ENCODE measurements at regions not wholly inside any gene's neighbourhood (a gene's known extent, or its start where the extent isn't known, plus 50 kb on each side); places are given as distances from the start of the nearest gene placed in this dataset.

DNA sequence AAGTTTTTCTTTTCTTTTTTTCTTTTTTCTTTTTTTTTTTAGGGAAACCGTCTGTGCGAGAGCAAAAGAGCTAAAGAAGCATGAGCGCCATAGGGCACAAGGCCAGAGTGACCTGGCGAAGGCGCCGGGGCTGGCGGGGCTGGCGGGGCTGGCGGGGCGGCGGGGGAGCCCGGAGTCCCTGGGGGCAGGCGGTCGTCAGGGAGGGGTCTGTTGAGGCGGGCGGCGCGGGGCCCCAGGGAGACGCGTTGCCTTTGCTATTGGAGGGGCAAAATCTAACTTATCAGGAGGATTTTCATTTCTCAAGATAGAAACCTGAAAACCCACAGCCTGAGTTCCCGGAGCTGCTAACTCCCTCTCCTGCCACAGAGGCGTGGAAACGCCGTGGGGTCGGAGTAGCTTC lies 135.6 kb upstream of the SMAD1 start:
- Histone ChIP-seq H3K9ac (ENCODE audit: low read depth, low read length) (no peak overlapping the region), H3K4me2 (ENCODE audit: low read length) (no peak overlapping the region)

DNA sequence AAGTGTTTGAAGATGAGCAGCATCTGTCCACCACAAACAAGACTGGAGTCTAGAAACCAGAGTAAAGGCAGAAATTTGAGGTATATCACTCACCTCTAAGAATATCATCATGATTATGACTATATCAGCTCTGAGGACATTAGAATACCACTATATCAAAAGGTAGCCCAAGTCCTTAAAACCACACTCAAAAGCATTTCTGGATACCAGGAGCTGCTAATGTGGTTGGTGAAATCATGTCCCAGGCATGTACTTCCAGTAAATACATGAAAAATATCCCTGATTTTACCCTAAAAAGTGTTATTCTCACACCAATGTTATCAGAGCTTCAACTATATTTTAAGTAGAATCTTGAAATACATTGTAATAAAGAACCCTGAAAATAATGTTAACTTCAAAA lies 136.3 kb upstream of the SMAD1 start:
- no peak overlapping the region for H3K9ac ChIP-seq (ENCODE audit: low read depth, low read length)
- no peak overlapping the region for H3K4me3 ChIP-seq (ENCODE audit: low read length)
- no peaks in the 10 kb centered on the region for H3K4me1 ChIP-seq (ENCODE audit: control insufficient read depth, insufficient read depth, low read length)
- no peaks in the 10 kb centered on the region for H3K9me3 ChIP-seq (replicated peaks; ENCODE audit: low read length)
- H3K27me3 ChIP-seq (ENCODE audit: control insufficient read depth, insufficient read depth, low read length) = no peaks in the 10 kb centered on the region
- H3K36me3 ChIP-seq (ENCODE audit: insufficient read depth, low read length) = no peaks in the 10 kb centered on the region
- H3K4me2 ChIP-seq (ENCODE audit: low read length) = no peak overlapping the region

More for the DNA sequence above, 135.6 kb upstream of the SMAD1 start:
- Histone ChIP-seq H3K9me3 (replicated peaks; ENCODE audit: low read length) (no peaks in the 10 kb centered on the region), H3K4me3 (ENCODE audit: low read length) (no peak overlapping the region), H3K36me3 (ENCODE audit: insufficient read depth, low read length) (no peaks in the 10 kb centered on the region), H3K4me1 (ENCODE audit: control insufficient read depth, insufficient read depth, low read length) (no peaks in the 10 kb centered on the region), H3K27me3 (ENCODE audit: control insufficient read depth, insufficient read depth, low read length) (no peaks in the 10 kb centered on the region)

DNA sequence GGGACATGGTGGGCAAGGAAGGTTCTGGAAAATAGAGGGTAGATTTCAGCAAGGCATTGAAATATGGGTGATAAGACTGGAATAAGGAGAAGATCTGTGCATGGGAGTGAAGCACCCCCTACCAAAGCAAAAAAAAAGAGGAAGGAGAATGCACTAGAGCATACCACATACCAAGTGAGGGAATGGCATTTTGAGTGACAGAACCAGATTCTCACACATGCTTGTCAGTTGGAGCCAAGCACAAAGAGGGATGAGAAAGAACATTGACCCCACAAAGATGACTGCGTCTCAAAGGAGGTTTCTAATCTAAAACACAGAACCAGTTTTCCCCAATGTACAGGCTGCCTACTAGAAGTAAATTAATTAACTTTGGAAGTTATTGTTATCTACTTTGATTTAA lies 140.3 kb upstream of the SMAD1 start:
- no peaks in the 10 kb centered on the region for H3K9me3 ChIP-seq (replicated peaks; ENCODE audit: low read length)
- no peak overlapping the region for H3K4me3 ChIP-seq (ENCODE audit: low read length)
- no peaks in the 10 kb centered on the region for H3K4me1 ChIP-seq (ENCODE audit: control insufficient read depth, insufficient read depth, low read length)
- H3K36me3 ChIP-seq (ENCODE audit: insufficient read depth, low read length) = no peaks in the 10 kb centered on the region
- H3K27me3 ChIP-seq (ENCODE audit: control insufficient read depth, insufficient read depth, low read length) = no peaks in the 10 kb centered on the region
- no peak overlapping the region for H3K4me2 ChIP-seq (ENCODE audit: low read length)
- no peak overlapping the region for H3K9ac ChIP-seq (ENCODE audit: low read depth, low read length)

DNA sequence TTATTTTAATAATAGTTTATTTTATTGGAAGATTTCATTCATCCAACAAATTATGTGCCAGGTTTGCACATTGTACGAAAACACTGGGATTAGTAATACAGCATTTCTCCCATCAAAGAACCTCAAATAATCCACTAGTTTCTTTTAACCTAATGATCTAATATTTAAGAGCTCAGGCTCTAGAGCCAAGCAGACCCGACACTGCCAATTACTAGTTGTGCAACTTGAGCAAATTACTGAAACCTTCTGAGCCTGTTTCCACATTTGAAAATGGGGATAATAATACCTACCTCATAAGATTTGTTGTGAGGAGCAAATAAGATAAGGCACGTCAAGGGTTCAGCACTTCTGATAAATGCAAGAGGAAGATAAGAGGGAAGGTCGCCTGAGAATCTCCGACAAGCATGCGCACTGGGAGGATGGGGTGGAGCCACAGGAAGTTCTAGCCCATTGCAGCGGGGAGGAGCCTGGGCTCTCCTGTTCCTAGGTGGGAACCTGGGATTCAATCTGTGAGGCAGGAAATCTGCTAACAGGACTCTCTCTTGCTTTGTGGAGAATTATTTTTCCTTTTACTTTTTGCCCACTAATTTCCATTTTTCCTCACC lies 141.5 kb upstream of the SMAD1 start:
- no peaks in the 10 kb centered on the region for H3K9me3 ChIP-seq (replicated peaks; ENCODE audit: low read length)
- H3K9ac ChIP-seq (ENCODE audit: low read depth, low read length) = no peak overlapping the region
- H3K4me1 ChIP-seq (ENCODE audit: control insufficient read depth, insufficient read depth, low read length) = no peaks in the 10 kb centered on the region

DNA sequence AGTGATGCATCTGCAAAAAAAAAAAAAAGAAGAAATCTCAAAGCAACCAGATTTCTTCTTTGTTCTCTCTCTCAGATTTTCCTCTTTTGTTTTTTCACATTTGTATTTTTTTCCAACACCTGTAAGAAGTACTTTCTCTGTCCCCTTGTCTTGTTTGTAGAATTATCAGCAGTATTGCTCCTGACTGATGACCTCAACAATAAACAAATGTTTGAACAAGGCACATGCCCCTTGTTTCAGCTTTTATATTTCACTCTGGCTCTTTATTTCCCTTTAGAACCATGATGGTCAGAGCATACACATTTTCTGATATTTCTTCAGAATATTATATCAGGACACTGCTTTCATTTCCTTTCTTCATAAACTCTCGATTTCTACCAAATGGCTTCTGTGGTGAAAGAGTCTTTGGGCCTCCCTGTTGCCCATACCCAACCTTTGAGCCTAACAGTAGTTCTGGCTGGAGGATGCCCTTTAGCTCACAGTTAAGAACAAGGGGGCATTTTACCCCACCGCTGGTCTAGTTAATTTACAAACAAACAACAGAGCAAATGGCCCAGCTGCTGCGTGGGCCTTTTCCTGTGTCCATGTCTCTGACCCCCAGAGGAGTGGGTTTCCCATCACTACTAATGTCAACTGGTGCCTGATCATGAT lies 142.5 kb upstream of the SMAD1 start:
- Histone ChIP-seq H3K9me3 (replicated peaks; ENCODE audit: low read length) (no peaks in the 10 kb centered on the region), H3K4me1 (ENCODE audit: control insufficient read depth, insufficient read depth, low read length) (no peaks in the 10 kb centered on the region), H3K27me3 (ENCODE audit: control insufficient read depth, insufficient read depth, low read length) (no peaks in the 10 kb centered on the region), H3K36me3 (ENCODE audit: insufficient read depth, low read length) (no peaks in the 10 kb centered on the region), H3K4me3 (ENCODE audit: low read length) (no peak overlapping the region), H3K4me2 (ENCODE audit: low read length) (no peak overlapping the region), H3K9ac (ENCODE audit: low read depth, low read length) (no peak overlapping the region)

More for the DNA sequence above, 141.5 kb upstream of the SMAD1 start:
- no peak overlapping the region for H3K4me2 ChIP-seq (ENCODE audit: low read length)
- no peak overlapping the region for H3K4me3 ChIP-seq (ENCODE audit: low read length)
- no peaks in the 10 kb centered on the region for H3K27me3 ChIP-seq (ENCODE audit: control insufficient read depth, insufficient read depth, low read length)
- no peaks in the 10 kb centered on the region for H3K36me3 ChIP-seq (ENCODE audit: insufficient read depth, low read length)

DNA sequence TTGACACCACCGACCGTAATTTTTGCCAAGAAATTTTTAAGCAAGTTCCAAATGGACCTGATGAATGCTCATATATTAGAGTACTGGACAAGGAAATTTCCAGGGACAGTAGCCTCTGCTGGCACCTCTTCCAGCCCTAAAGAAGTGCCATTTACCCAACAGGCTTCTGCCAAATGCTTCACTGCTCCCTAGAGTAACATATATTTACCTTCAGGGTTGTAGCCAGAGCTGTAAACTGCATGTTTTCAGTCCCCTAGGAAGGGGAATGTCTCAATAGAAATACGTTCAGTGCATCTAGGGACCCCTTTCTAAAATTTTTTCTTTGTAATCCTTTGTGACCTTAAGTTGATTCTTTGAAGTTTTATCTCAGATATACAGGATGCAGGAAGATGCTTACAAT lies 143.1 kb upstream of the SMAD1 start:
- no peak overlapping the region for H3K4me3 ChIP-seq (ENCODE audit: low read length)
- no peak overlapping the region for H3K4me2 ChIP-seq (ENCODE audit: low read length)
- H3K36me3 ChIP-seq (ENCODE audit: insufficient read depth, low read length) = no peaks in the 10 kb centered on the region
- no peaks in the 10 kb centered on the region for H3K27me3 ChIP-seq (ENCODE audit: control insufficient read depth, insufficient read depth, low read length)
- no peaks in the 10 kb centered on the region for H3K4me1 ChIP-seq (ENCODE audit: control insufficient read depth, insufficient read depth, low read length)
- H3K9ac ChIP-seq (ENCODE audit: low read depth, low read length) = no peak overlapping the region
- H3K9me3 ChIP-seq (replicated peaks; ENCODE audit: low read length) = no peaks in the 10 kb centered on the region

DNA sequence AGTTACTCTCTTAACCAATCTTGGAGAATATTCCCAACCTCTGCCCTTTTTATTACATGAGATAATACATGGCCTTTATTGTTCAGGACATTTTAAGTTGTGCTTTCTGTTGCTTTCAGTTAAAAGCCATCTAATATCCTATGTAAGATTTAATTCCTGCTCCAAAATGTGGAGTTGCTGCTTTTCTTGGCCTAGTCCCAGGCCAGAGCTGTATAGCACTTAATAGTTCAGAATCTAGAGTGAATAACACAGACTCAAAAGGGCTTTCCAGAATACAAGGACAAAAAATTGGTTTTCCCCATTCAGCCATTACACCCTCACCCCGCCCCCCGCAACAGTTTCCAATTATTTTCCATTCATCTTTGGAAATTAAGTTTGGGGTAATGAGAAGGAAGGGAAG lies 144.3 kb upstream of the SMAD1 start:
- Histone ChIP-seq H3K9me3 (replicated peaks; ENCODE audit: low read length) (no peaks in the 10 kb centered on the region), H3K36me3 (ENCODE audit: insufficient read depth, low read length) (no peaks in the 10 kb centered on the region), H3K4me1 (ENCODE audit: control insufficient read depth, insufficient read depth, low read length) (no peaks in the 10 kb centered on the region), H3K9ac (ENCODE audit: low read depth, low read length) (no peak overlapping the region), H3K4me3 (ENCODE audit: low read length) (no peak overlapping the region), H3K4me2 (ENCODE audit: low read length) (no peak overlapping the region), H3K27me3 (ENCODE audit: control insufficient read depth, insufficient read depth, low read length) (no peaks in the 10 kb centered on the region)

DNA sequence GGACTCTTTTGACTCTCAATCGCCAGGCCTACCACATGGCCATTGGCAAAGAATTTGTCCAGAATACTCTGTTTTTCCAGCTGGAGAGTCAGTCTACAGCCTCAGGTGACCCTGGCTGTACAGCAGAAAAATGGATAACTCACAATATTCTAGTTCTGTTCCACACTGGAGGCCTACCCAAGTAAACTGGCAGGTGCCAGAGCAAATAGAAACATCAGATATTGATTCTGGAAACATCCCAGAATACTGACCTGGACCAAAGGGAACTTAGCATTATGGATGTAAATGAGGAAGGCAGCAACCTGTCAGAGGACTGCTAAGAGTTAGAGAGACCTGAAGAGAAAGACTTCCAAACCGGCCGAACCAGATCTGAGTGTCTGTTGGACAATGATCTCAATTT lies 147.9 kb upstream of the SMAD1 start:
- H3K4me3 ChIP-seq (ENCODE audit: low read length) = no peak overlapping the region
- no peaks in the 10 kb centered on the region for H3K27me3 ChIP-seq (ENCODE audit: control insufficient read depth, insufficient read depth, low read length)
- H3K4me2 ChIP-seq (ENCODE audit: low read length) = no peak overlapping the region
- H3K4me1 ChIP-seq (ENCODE audit: control insufficient read depth, insufficient read depth, low read length) = no peaks in the 10 kb centered on the region
- H3K36me3 ChIP-seq (ENCODE audit: insufficient read depth, low read length) = no peaks in the 10 kb centered on the region
- H3K9me3 ChIP-seq (replicated peaks; ENCODE audit: low read length) = no peaks in the 10 kb centered on the region
- H3K9ac ChIP-seq (ENCODE audit: low read depth, low read length) = no peak overlapping the region

DNA sequence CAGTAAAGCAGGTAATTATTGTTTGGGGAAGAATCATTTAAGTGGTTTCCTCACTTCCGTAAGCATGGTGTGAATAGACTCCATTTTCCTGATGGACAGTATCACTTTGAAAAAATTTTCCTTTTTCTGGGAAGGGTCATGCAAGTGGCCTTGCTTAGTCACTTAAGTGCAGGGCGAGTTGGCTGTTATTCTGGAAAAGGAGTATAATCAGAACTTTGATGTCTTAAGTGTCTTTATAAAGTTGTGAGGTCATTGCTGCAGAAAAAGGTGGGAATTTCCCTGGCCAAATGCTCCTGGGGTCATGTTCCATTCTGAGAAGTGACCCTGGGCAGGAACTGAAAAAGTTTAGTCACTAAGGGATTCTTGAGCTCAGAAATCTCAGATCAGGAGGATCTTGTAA lies 146.1 kb upstream of the OTUD4 start:
- Histone ChIP-seq H3K4me2 (ENCODE audit: low read length) (no peak overlapping the region), H3K4me3 (ENCODE audit: low read length) (no peak overlapping the region), H3K27me3 (ENCODE audit: control insufficient read depth, insufficient read depth, low read length) (no peaks in the 10 kb centered on the region), H3K4me1 (ENCODE audit: control insufficient read depth, insufficient read depth, low read length) (no peaks in the 10 kb centered on the region), H3K36me3 (ENCODE audit: insufficient read depth, low read length) (no peaks in the 10 kb centered on the region), H3K9ac (ENCODE audit: low read depth, low read length) (no peak overlapping the region), H3K9me3 (replicated peaks; ENCODE audit: low read length) (no peaks in the 10 kb centered on the region)

DNA sequence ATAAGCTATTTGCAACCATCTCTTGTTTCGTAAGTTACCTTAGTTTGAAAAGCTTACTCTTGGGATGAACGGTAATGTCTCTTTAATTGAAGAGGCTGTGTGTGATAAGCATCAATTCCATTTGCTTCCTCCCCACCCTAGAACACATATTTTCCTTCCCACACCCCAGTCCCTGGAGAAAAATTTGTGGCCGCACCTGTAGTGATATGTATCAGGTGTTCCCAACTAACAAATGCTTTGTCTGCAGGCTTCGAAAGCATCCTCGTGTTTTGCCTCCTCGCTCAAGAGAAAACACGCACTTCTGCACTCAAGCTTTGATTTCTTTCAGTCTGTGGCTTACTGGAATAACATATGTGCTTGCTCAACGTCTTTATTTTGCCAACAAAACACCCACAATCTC lies 143.8 kb upstream of the OTUD4 start:
- Histone ChIP-seq H3K4me3 (ENCODE audit: low read length) (no peak overlapping the region), H3K36me3 (ENCODE audit: insufficient read depth, low read length) (no peaks in the 10 kb centered on the region), H3K4me1 (ENCODE audit: control insufficient read depth, insufficient read depth, low read length) (no peaks in the 10 kb centered on the region), H3K9me3 (replicated peaks; ENCODE audit: low read length) (no peaks in the 10 kb centered on the region), H3K4me2 (ENCODE audit: low read length) (no peak overlapping the region), H3K9ac (ENCODE audit: low read depth, low read length) (no peak overlapping the region), H3K27me3 (ENCODE audit: control insufficient read depth, insufficient read depth, low read length) (no peaks in the 10 kb centered on the region)

DNA sequence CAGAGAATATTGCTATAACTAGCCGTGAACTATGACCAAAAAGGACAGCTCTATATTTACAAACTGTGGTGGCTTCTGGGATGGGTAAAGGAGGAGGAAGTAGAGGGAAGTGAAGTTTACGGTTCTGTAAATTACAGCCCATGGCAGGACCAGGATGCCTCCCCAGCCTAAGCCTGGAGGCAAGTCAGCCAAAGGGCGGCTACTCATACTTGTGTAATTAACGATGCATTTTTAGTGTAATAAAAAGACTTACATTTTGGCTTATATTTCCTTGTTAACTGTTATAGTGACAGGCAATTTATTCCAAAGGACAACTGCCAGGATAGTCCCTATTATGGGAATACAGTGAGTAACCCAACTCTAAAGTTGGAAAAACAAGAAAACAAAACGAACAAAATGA lies 139.9 kb upstream of the OTUD4 start:
- H3K36me3 ChIP-seq (ENCODE audit: insufficient read depth, low read length) = no peaks in the 10 kb centered on the region
- no peaks in the 10 kb centered on the region for H3K4me1 ChIP-seq (ENCODE audit: control insufficient read depth, insufficient read depth, low read length)
- H3K9me3 ChIP-seq (replicated peaks; ENCODE audit: low read length) = no peaks in the 10 kb centered on the region
- H3K4me3 ChIP-seq (ENCODE audit: low read length) = no peak overlapping the region
- no peaks in the 10 kb centered on the region for H3K27me3 ChIP-seq (ENCODE audit: control insufficient read depth, insufficient read depth, low read length)
- H3K9ac ChIP-seq (ENCODE audit: low read depth, low read length) = no peak overlapping the region
- H3K4me2 ChIP-seq (ENCODE audit: low read length) = no peak overlapping the region

DNA sequence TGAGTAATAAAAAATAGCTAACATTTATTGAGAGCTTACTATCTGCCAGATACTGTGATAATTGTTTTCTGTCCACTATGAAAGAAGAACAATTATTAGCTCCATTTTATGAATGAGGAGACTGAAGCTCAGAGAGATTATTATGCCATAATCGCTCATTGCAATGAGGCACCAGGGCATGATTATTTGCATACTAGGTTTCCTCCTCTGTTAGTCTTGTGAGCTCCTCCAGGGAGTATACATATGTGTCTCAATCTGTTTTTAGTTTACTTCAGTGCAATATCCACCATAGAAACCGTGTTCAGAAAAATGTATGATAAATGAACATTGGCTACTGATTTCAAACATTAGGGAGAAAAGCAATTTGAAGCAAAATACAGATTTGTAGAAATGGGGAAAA lies 139.4 kb upstream of the OTUD4 start:
- no peaks in the 10 kb centered on the region for H3K36me3 ChIP-seq (ENCODE audit: insufficient read depth, low read length)
- H3K4me3 ChIP-seq (ENCODE audit: low read length) = no peak overlapping the region
- H3K27me3 ChIP-seq (ENCODE audit: control insufficient read depth, insufficient read depth, low read length) = no peaks in the 10 kb centered on the region
- no peaks in the 10 kb centered on the region for H3K9me3 ChIP-seq (replicated peaks; ENCODE audit: low read length)
- no peak overlapping the region for H3K4me2 ChIP-seq (ENCODE audit: low read length)
- H3K4me1 ChIP-seq (ENCODE audit: control insufficient read depth, insufficient read depth, low read length) = no peaks in the 10 kb centered on the region
- no peak overlapping the region for H3K9ac ChIP-seq (ENCODE audit: low read depth, low read length)

All from skeletal muscle satellite cell (primary cell).